Upper lobe of left lung (tissue), 6 donors: ENCODE measurements at regions not wholly inside any gene's neighbourhood (a gene's known extent, or its start where the extent isn't known, plus 50 kb on each side); places are given as distances from the start of the nearest gene placed in this dataset.

Source experiments
- ATAC-seq, 2 donors: fragments of 200-7000 bp; cut with Tn5 transposase; one replicate each; pipeline ENCODE4 v1.9.1; 2022; ENCODE audit warnings: mild to moderate bottlenecking in 2 of 2, moderate library complexity in 2 of 2; ENCODE audit not compliant: low FRiP score in 2 of 2
- DNase-seq, 2 donors: peaks; one replicate each; pipeline ENCODE4 v3.0.0-alpha.2; 2019 to 2020
- H3K27ac ChIP-seq, 4 donors: fragments of 200-600 bp; sonication (generic); one replicate each; pipeline ENCODE4 v1.5.1; 2016 to 2019
- H3K27me3 ChIP-seq, 4 donors: fragments of 200-600 bp; sonication (generic); one replicate each; pipeline ENCODE4 v1.5.1; 2017 to 2019
- H3K36me3 ChIP-seq, 4 donors: fragments of 200-600 bp; sonication (generic); one replicate each; pipeline ENCODE4 v1.5.1; 2016 to 2019
- H3K4me1 ChIP-seq, 4 donors: fragments of 200-600 bp; sonication (generic); one replicate each; pipeline ENCODE4 v1.5.1; 2018 to 2019
- H3K4me3 ChIP-seq, 4 donors: fragments of 200-600 bp; sonication (generic); one replicate each; pipeline ENCODE4 v1.5.1; 2017 to 2019; ENCODE audit warnings: mild to moderate bottlenecking in 2 of 4, moderate library complexity in 1 of 4
- H3K9me3 ChIP-seq, 4 donors: fragments of 200-600 bp; sonication (generic); one replicate each; pipeline ENCODE4 v1.5.1; 2018 to 2019
- EP300 ChIP-seq, 4 donors: sonication (generic); formaldehyde crosslinking; IDR thresholded peaks; one replicate each; pipeline ENCODE4 v1.5.1; 2017; ENCODE audit warnings: antibody characterized with exemption in 4 of 4, control low read depth in 2 of 4
- POLR2A ChIP-seq, 4 donors: fragments of 450-650 bp; IDR thresholded peaks; one replicate each; pipeline ENCODE4 v1.5.1; 2016 to 2017; ENCODE audit warnings: antibody characterized with exemption in 4 of 4, mild to moderate bottlenecking in 2 of 4
- POLR2AphosphoS5 ChIP-seq, 2 donors: sonication (generic); formaldehyde crosslinking; IDR thresholded peaks; one replicate each; pipeline ENCODE4 v1.5.1; 2017; ENCODE audit warnings: antibody characterized with exemption in 2 of 2
- WGBS, 2 donors: methylation state at CpG; one replicate each; pipeline ENCODE4 v1.1.5; 2017 to 2018; 5-methylcytosine and 5-hydroxymethylcytosine counted together
- TF ChIP-seq, protein P1 (sequence below), 6 experiments: fragments of 450-650 bp in 4 of 6; fragments of 200-600 bp in 2 of 6; sonication (generic) in 2 of 6; IDR thresholded peaks; one replicate each; pipeline ENCODE4 v1.5.1; 2016 to 2019; ENCODE audit warnings: antibody characterized with exemption in 6 of 6
- donor health status: DM: no; HTN: no; CAD: no; lungs with moderate emphysema.
- donor health status: DM: no; HTN: yes; CAD: no; lungs with severe emphysema.

DNA sequence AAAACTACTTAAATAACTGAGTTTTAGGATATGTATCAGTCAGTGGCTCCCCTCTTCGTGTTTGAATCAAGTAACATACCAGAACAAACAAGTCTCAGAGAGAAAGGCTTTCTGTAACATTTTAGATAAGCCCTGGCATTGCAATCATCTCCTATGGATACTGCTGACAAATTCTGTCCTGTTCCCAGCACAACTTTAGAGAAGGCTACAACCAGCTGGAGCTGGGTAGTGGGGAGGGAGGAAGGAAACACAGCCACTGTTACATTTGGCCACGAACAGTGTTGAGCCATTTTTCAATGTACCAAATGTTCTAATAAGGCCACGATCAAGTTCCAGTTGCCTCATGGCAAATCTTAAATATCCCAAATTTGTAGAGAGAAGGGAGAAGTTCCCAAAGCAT lies 511.8 kb upstream of the WWC1 start:
- Histone ChIP-seq H3K27ac (no peak overlapping the region), H3K36me3 (no peaks in the 10 kb centered on the region), H3K27me3 (no peaks in the 10 kb centered on the region), H3K9me3 (no peaks in the 10 kb centered on the region), H3K4me3 (no peak overlapping the region), H3K4me1 (no peaks in the 10 kb centered on the region)
- TF ChIP-seq POLR2AphosphoS5 (IDR thresholded peaks at IDR 0.05), result no peak
- no peak for ATAC-seq
- DNase-seq, result no peak
- WGBS, 2 donors, result 45 to 65% methylated on average over 3 of the region's 3 CpGs

DNA sequence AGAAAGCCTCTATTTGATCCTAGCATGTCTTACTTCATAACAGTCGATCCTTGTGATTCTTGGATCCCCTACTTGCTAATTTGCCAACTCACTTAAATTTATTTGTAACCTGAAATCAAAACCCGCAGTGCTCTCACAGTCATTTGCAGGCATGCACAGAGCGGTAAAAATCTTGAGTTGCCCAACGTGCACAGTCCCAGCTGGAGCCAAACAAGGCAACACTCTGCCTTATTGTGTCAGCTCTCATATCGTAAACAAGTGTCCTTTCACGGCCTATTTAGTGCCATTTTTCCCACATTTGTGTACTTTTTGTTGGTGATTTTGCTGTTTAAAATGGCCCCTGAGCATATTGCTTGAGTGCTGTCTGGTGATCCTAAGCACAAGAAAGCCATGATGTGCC lies 511.3 kb upstream of the WWC1 start:
- H3K36me3 ChIP-seq, result no peaks in the 10 kb centered on the region
- H3K4me3 ChIP-seq, result no peak overlapping the region
- WGBS, 2 donors, result 77 to 79% methylated on average over 6 of the region's 6 CpGs
- ATAC-seq, result no peak
- H3K9me3 ChIP-seq, result no peaks in the 10 kb centered on the region
- no peaks in the 10 kb centered on the region for H3K4me1 ChIP-seq
- H3K27me3 ChIP-seq, result no peaks in the 10 kb centered on the region
- no peak for DNase-seq
- no peak overlapping the region for H3K27ac ChIP-seq
- no peak for TF ChIP-seq POLR2AphosphoS5 (IDR thresholded peaks at IDR 0.05)
- TF ChIP-seq EP300 (IDR thresholded peaks at IDR 0.05), result no peak
- TF ChIP-seq POLR2A (IDR thresholded peaks at IDR 0.05), result no peak
- TF ChIP-seq, protein P1, sequence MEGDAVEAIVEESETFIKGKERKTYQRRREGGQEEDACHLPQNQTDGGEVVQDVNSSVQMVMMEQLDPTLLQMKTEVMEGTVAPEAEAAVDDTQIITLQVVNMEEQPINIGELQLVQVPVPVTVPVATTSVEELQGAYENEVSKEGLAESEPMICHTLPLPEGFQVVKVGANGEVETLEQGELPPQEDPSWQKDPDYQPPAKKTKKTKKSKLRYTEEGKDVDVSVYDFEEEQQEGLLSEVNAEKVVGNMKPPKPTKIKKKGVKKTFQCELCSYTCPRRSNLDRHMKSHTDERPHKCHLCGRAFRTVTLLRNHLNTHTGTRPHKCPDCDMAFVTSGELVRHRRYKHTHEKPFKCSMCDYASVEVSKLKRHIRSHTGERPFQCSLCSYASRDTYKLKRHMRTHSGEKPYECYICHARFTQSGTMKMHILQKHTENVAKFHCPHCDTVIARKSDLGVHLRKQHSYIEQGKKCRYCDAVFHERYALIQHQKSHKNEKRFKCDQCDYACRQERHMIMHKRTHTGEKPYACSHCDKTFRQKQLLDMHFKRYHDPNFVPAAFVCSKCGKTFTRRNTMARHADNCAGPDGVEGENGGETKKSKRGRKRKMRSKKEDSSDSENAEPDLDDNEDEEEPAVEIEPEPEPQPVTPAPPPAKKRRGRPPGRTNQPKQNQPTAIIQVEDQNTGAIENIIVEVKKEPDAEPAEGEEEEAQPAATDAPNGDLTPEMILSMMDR (IDR thresholded peaks at IDR 0.05), result no peak

DNA sequence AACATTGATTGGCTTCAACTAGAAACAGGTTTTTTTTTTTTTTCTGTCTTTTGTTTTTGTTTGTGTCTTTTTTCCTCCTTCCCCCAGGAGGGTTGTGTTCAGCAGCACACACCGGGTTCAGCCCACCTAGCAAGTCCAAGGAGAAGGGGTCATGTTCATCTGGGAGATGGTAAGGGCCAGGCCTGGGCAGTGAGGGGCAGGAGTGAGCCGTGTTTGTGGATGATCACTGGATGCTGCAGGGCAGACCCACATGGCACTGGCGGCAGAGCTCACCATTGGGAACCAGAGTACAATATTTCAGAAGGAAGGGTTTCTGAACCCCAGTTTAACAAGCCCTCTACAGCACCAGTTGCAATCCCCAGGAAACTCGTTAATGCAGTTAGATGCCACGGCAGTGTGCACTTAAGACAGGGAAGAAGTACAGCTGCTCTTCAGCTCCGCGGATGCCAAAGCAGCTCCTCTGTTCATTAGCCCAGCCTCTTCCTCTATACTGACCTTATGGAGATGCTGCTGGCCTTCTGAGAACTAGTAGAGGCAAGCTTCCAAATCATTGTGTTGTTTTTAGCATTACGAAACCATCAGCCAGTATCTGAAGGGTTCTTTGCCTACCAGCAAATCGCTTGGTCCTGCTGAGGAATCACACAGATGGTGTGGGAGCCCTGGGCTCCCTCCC lies 508.2 kb upstream of the WWC1 start:
- WGBS, 2 donors, result 61 to 78% methylated on average over 5 to 9 of the region's 9 CpGs
- Histone ChIP-seq H3K9me3 (no peaks in the 10 kb centered on the region), H3K27me3 (no peaks in the 10 kb centered on the region), H3K36me3 (no peaks in the 10 kb centered on the region), H3K27ac (no peak overlapping the region), H3K4me1 (no peaks in the 10 kb centered on the region), H3K4me3 (no peak overlapping the region)
- TF ChIP-seq, protein P1 (IDR thresholded peaks at IDR 0.05), result no peak
- TF ChIP-seq POLR2A (IDR thresholded peaks at IDR 0.05), result no peak
- no peak for TF ChIP-seq EP300 (IDR thresholded peaks at IDR 0.05)
- no peak for TF ChIP-seq POLR2AphosphoS5 (IDR thresholded peaks at IDR 0.05)
- ATAC-seq (no peak), DNase-seq (no peak)

- Histone ChIP-seq H3K9me3 (no peaks in the 10 kb centered on the region), H3K27me3 (no peaks in the 10 kb centered on the region), H3K4me3 (no peak overlapping the region), H3K4me1 (no peaks in the 10 kb centered on the region), H3K36me3 (no peaks in the 10 kb centered on the region), H3K27ac (no peak overlapping the region)
- TF ChIP-seq, protein P1 (IDR thresholded peaks at IDR 0.05), result no peak
- TF ChIP-seq POLR2A (IDR thresholded peaks at IDR 0.05) (no peak), POLR2AphosphoS5 (IDR thresholded peaks at IDR 0.05) (no peak), EP300 (IDR thresholded peaks at IDR 0.05) (no peak)
- no peak for DNase-seq
- peak in 1 of 2 donors; percentile 72 for ATAC-seq
- WGBS, 2 donors, result 54 to 74% methylated on average over 2 of the region's 2 CpGs
Observed at GRCh38 chr5:167785106-167785505, 506.3 kb upstream of the WWC1 start.

DNA sequence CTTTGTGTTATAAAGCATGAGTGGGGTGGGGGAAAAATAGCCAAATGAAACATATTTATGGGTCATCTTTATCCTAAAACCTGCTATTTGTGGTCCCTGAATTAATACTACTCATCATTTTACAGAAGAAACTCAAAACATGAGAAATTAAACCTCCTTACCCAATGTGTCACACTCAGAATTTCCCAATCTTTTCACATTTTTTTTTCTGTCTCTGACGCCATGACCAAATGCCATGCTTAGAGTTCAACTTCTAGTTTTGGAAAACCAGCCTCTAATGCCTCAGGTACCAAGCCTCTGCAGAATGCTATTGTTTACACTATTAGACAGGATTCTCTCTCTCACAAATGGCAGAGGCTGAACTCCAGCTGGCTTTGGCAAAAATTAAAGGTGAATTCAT lies 505.5 kb upstream of the WWC1 start:
- Histone ChIP-seq H3K4me3 (no peak overlapping the region), H3K27me3 (no peaks in the 10 kb centered on the region), H3K4me1 (no peaks in the 10 kb centered on the region), H3K9me3 (no peaks in the 10 kb centered on the region), H3K27ac (peak overlapping the region in 1 of 4 donors; percentile 30), H3K36me3 (no peaks in the 10 kb centered on the region)
- 59 to 72% methylated on average over 1 of the region's 1 CpG for WGBS, 2 donors
- TF ChIP-seq POLR2A (IDR thresholded peaks at IDR 0.05), result no peak
- TF ChIP-seq, protein P1 (IDR thresholded peaks at IDR 0.05), result no peak
- no peak for TF ChIP-seq POLR2AphosphoS5 (IDR thresholded peaks at IDR 0.05)
- ATAC-seq (peak in 1 of 2 donors; percentile 22), DNase-seq (no peak)
